ENCODE measurements at regions not wholly inside any gene's neighbourhood (a gene's known extent, or its start where the extent isn't known, plus 50 kb on each side); places are given as distances from the start of the nearest gene placed in this dataset.

GRCh38 chr16:8271344-8271743, 319.0 kb downstream of the TMEM114 start:
- no peaks in the 10 kb centered on the region for H3K27me3 ChIP-seq
- H3K4me1 ChIP-seq, result no peaks in the 10 kb centered on the region
- TF ChIP-seq CTCF (IDR thresholded peaks at IDR 0.05) (no peak), POLR2A (IDR thresholded peaks at IDR 0.05) (no peak)
- no peak for DNase-seq
- intact Hi-C loops (cut with DNase I), result no loop called here
- peaks cover 0 to 4% (median 0%) of the 10 kb centered on the region in 3 donors for H3K9me3 ChIP-seq
- no peaks in the 10 kb centered on the region for H3K36me3 ChIP-seq
- 59 to 76% methylated on average over 3 of the region's 3 CpGs for WGBS, 2 donors
- no peak overlapping the region for H3K4me3 ChIP-seq
- no peak overlapping the region for H3K27ac ChIP-seq

- 45 to 55% methylated on average over 4 of the region's 4 CpGs for WGBS, 2 donors
- H3K27ac ChIP-seq, result no peak overlapping the region
- DNase-seq, result no peak
Observed at GRCh38 chr16:8262299-8262698, 328.0 kb downstream of the TMEM114 start.

GRCh38 chr16:8260140-8260539, 330.2 kb downstream of the TMEM114 start:
- 79 to 83% methylated on average over 1 to 3 of the region's 3 CpGs for WGBS, 2 donors
- Histone ChIP-seq H3K36me3 (no peaks in the 10 kb centered on the region), H3K27ac (no peak overlapping the region), H3K27me3 (no peaks in the 10 kb centered on the region), H3K4me3 (no peak overlapping the region), H3K9me3 (no peaks in the 10 kb centered on the region), H3K4me1 (no peaks in the 10 kb centered on the region)
- intact Hi-C loops (cut with DNase I), result no loop called here
- TF ChIP-seq POLR2A (IDR thresholded peaks at IDR 0.05), result no peak
- no peak for TF ChIP-seq CTCF (IDR thresholded peaks at IDR 0.05)
- no peak for DNase-seq

More at GRCh38 chr16:8262299-8262698, 328.0 kb downstream of the TMEM114 start:
- TF ChIP-seq CTCF (IDR thresholded peaks at IDR 0.05) (no peak), POLR2A (IDR thresholded peaks at IDR 0.05) (no peak)
- intact Hi-C loops (cut with DNase I), result no loop called here
- no peaks in the 10 kb centered on the region for H3K27me3 ChIP-seq
- no peaks in the 10 kb centered on the region for H3K36me3 ChIP-seq
- no peaks in the 10 kb centered on the region for H3K9me3 ChIP-seq
- no peak overlapping the region for H3K4me3 ChIP-seq
- H3K4me1 ChIP-seq, result no peaks in the 10 kb centered on the region

- WGBS, 2 donors, result 71 to 76% methylated on average over 7 of the region's 7 CpGs
- TF ChIP-seq CTCF (IDR thresholded peaks at IDR 0.05) (no peak), POLR2A (IDR thresholded peaks at IDR 0.05) (no peak)
- Histone ChIP-seq H3K4me3 (no peak overlapping the region), H3K36me3 (no peaks in the 10 kb centered on the region), H3K4me1 (no peaks in the 10 kb centered on the region), H3K27ac (no peak overlapping the region), H3K27me3 (no peaks in the 10 kb centered on the region), H3K9me3 (no peaks in the 10 kb centered on the region)
- DNase-seq, result no peak
- intact Hi-C loops (cut with DNase I), result no loop called here
Observed at GRCh38 chr16:8258523-8258922, 331.8 kb downstream of the TMEM114 start.

GRCh38 chr16:8257561-8257960, 332.8 kb downstream of the TMEM114 start:
- Histone ChIP-seq H3K27ac (no peak overlapping the region), H3K36me3 (no peaks in the 10 kb centered on the region), H3K9me3 (no peaks in the 10 kb centered on the region), H3K4me3 (no peak overlapping the region), H3K4me1 (no peaks in the 10 kb centered on the region), H3K27me3 (no peaks in the 10 kb centered on the region)
- 75 to 83% methylated on average over 3 of the region's 3 CpGs for WGBS, 2 donors
- intact Hi-C loops (cut with DNase I), result no loop called here
- no peak for DNase-seq
- TF ChIP-seq CTCF (IDR thresholded peaks at IDR 0.05), result no peak
- no peak for TF ChIP-seq POLR2A (IDR thresholded peaks at IDR 0.05)
